ENCODE measurements at regions not wholly inside any gene's neighbourhood (a gene's known extent, or its start where the extent isn't known, plus 50 kb on each side); places are given as distances from the start of the nearest gene placed in this dataset.
"Not testable (repeated sequence)": the region's sequence is repeated elsewhere in the genome, so short reads cannot be mapped to it uniquely, and the experiment has no call there.

- POLR2A ChIA-PET: interaction anchor here (0.6 kb wide), 1 partner anchor 137 kb away, joined by 3 read pairs; no protein-coding TSS in a partner anchor
- CTCF ChIA-PET: interaction anchor here (1.6 kb wide), 1 partner anchor 12 kb away, joined by 4 read pairs; no protein-coding TSS in a partner anchor
Observed at GRCh38 chr5:96187309-96188027, 225.8 kb upstream of the ELL2 start.

DNA sequence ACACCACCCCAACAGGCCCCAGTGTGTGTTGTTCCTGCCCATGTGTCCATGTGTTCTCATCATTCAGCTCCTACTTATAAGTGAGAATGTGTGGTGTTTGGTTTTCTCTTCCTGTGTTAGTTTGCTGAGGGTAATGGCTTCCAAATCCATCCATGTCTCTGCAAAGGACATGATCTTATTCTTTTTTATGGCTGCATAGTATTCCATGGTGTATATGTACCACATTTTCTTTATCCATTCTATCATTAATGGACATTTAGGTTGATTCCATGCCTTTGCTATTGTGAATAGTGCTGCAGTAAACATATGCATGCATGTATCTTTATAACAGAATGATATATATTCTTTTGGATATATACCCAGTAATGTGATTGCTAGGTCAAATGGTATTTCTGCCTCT, 222.9 kb upstream of the ELL2 start:
- POLR2A ChIA-PET, CTCF ChIA-PET: not testable (repeated sequence)

DNA sequence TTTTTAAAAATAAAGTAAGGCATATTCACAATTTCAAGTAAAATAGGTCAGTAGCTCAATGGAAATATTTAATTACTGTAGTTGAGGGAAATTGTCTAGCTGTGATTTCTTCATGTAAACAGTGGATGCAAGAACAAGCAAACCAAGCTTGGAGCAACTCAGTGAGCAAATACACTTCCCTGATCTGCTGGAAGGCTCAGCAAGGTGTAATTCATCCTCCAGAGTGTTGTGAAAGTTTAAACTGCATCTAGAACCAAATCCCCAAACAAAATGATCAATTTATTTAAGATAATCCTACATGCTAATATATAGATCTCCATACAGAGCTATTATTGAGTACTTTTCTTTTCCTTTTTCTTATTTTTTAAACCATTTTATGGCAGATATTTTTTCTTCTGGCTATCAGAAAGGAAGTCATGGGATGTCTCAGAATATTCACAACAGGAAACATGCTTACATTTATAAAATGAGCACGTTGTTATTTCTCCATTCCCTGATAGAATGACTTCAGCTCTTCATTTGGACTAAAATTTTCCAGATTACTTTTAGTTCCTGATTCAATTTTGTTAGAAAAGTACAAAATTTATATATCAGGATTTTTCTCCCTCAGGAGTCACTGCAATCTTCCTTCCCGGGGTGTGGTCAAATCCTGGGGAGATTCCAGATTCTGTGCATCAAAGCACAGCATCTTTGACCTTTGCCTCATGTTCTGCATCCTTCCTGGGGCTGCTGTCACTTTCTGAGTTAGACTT, 219.2 kb upstream of the ELL2 start:
- POLR2A ChIA-PET: no interaction called here
- CTCF ChIA-PET: no interaction called here

GRCh38 chr5:96177303-96177869, 215.7 kb upstream of the ELL2 start:
- POLR2A ChIA-PET: no interaction called here

DNA sequence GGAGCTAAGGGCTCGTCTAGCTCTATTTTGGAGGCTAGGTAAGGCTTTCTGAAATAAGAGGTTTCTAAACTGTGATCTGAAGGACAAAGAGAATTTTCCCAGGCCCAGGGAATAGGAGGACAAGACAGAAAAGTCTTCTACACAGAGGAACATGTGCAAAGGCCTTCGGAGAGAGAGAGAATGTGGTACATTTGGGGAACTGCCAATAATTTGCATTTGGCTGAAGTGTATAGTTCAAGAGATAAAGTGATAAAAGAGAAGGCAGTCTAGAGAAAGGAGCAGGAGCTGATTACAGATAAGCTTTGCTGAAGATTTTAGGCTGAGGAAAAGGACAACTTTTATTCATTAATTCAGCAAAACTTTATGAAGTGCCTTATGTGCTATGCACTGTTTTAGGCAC, 214.4 kb upstream of the ELL2 start:
- ChIA-PET POLR2A (no interaction called here), CTCF (interaction anchor here (1.2 kb wide), 1 partner anchor 11 kb away, joined by 4 read pairs; no protein-coding TSS in a partner anchor)

More at GRCh38 chr5:96177303-96177869, 215.7 kb upstream of the ELL2 start:
- CTCF ChIA-PET: no interaction called here

GRCh38 chr5:96175090-96175489, 213.4 kb upstream of the ELL2 start:
- CTCF ChIA-PET: no interaction called here
- POLR2A ChIA-PET: no interaction called here

DNA sequence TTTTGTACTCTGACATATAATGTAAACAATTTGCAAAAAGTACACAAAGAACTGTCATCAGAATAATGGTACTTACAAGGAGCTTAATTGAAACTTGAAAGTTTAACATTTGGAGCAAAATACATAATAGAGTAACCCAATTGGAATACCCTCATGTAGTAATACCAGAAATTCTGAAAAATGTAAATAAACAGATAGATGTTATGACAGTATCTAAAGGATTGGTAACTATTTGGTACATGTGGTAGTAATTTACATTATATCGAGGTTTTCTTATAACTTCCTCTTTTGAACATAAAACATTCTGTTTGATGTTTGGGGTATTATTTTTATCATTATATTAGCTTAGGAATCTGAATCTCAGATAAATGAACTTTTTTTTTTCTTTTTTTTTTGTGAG, 211.7 kb upstream of the ELL2 start:
- ChIA-PET CTCF (no interaction called here), POLR2A (no interaction called here)

GRCh38 chr5:96172436-96172835, 210.8 kb upstream of the ELL2 start:
- POLR2A ChIA-PET: no interaction called here
- CTCF ChIA-PET: no interaction called here

GRCh38 chr5:96171973-96172372, 210.3 kb upstream of the ELL2 start:
- CTCF ChIA-PET, POLR2A ChIA-PET: not testable (repeated sequence)

- POLR2A ChIA-PET, CTCF ChIA-PET: not testable (repeated sequence)
Observed at GRCh38 chr5:96170481-96171125, 209.0 kb upstream of the ELL2 start.

- CTCF ChIA-PET, POLR2A ChIA-PET: not testable (repeated sequence)
Observed at GRCh38 chr5:96168833-96169232, 207.2 kb upstream of the ELL2 start.

DNA sequence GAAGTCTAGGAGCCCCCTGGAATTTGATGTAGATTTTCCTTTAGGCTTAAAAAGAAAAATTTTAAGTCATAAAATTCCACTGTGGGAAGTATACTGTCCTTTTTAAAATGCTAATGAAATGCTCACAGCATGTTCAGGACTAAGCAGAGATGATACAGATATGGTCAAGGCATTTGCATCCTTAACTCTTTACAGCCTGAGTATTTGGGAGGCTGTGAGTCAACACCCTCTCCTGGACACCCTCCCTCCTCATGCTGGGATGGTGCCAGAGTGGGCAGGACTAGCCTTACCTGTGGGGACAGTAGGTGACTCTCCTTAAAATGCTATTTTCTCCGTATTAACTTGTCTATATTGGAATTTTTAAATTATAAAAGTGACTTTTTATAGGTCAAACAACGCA, 197.4 kb upstream of the ELL2 start:
- ChIA-PET CTCF (no interaction called here), POLR2A (no interaction called here)

DNA sequence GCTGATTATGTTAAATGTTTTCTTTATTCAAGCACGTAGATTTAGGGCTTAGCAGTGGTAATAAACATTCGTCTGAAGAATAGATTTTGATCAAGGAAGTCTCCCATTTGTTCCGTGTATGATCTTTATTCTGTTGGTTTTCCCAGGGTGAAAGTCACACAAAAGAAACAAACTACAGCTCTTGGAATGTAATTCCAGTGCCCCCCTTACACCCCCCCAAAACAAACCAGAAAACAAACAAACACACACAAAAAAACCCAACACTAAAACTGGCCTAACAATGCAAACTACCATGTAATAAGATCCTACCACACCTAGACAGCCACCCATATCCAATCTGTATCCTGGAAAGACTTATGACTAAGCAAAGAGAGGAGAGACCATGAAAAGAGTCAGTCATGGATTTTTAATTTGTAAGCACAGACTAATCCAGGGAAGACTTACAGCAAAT, 196.2 kb upstream of the ELL2 start:
- ChIA-PET POLR2A (no interaction called here), CTCF (interaction anchor here (0.6 to 0.7 kb wide), 2 partner anchors 72 to 418 kb away, joined by 3 to 4 read pairs; no protein-coding TSS in a partner anchor)

- POLR2A ChIA-PET: no interaction called here
- CTCF ChIA-PET: interaction anchor here (0.6 to 0.7 kb wide), 3 partner anchors 17 to 417 kb away, joined by 3 to 4 read pairs (median 3); no protein-coding TSS in a partner anchor
Observed at GRCh38 chr5:96157077-96157780, 195.6 kb upstream of the ELL2 start.

DNA sequence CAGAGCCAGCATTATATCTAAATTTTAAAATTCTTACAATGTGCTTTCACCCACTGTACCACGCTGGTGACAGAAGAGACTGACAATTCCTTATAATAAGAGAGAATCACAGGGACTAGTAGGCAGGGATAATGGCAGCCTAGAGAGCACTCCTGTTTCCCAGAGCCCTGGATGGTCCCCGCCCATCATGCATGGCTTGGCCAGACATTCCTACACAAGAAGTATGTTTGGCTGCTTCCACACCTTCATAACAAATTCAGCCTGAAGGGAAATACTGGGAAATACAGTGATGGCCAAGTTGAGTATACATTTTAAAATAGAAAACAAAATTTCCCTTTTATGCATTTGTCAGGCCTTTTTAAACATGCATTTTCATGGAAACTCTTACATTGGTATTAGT, 193.5 kb upstream of the ELL2 start:
- ChIA-PET CTCF (no interaction called here), POLR2A (no interaction called here)

DNA sequence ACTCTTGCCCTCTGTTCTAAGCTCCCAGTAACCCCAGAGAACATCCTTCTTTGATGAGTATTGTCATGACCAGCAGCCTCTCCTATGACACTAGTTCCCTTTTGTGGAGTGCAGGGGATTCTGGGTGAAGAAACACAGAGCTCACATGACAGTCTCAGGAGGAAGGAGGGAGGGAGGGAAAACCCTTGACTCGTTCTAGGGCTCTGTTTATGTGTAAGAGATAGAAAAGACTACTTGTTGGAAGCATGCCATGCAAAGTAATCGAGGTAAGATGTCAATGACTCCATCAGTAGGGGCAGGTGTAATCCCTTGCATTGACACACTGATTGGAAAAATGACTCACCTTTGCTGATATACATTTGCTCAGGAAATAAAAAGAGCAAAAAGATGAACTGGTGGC, 190.2 kb upstream of the ELL2 start:
- CTCF ChIA-PET: no interaction called here
- POLR2A ChIA-PET: no interaction called here

DNA sequence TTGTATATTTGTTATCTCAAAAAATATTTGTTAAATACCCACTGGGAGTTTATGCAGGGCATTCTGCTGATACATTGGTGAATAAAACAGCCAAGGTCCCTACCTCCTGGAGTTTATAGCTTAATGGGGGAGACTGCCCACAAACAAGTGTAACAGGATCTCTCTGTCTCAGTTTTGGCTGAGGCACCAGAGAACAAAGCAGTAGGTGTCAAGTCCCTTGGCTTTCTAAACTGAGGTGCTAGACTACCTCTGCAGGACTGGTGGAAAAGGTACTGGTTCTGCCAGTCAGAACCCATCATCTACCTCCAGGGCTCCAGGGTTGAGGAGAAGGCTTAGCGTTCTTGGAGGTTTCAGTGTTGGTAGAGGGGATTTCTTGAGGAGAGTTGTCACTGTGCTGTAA, 188.4 kb upstream of the ELL2 start:
- POLR2A ChIA-PET: no interaction called here
- CTCF ChIA-PET: no interaction called here

DNA sequence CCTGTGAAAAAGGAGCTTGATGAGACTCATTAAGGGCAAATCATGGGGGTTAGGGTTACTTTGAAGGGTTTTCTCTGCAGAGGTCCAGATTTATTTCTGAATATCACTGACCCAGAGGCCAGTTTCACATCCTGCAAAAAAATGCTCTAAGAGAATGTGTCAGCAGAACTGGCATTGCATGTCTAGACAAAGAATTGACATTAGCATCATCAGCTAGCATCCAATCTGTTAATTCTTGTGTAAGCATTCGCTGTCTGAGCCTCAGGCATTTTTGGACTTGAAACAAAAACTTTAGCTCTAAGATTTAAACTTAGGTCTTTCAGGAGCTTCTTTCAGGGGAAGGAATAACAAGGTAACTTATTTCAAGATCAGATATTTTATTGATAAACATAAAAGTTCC, 187.9 kb upstream of the ELL2 start:
- ChIA-PET POLR2A (no interaction called here), CTCF (interaction anchor here (0.7 kb wide), 1 partner anchor 29 kb away, joined by 3 read pairs; no protein-coding TSS in a partner anchor)

- CTCF ChIA-PET: interaction anchor here (0.7 kb wide), 1 partner anchor 28 kb away, joined by 3 read pairs; no protein-coding TSS in a partner anchor
- POLR2A ChIA-PET: no interaction called here
Observed at GRCh38 chr5:96149021-96149420, 187.4 kb upstream of the ELL2 start.

- ChIA-PET POLR2A (no interaction called here), CTCF (no interaction called here)
Observed at GRCh38 chr5:96148376-96148775, 186.7 kb upstream of the ELL2 start.

Measured in activated CD8-positive, alpha-beta memory T cell treated with anti-CD3 and anti-CD28 coated beads for 36 hours (primary cell).